Thoracic aorta (tissue), 2 donors: ENCODE measurements at regions not wholly inside any gene's neighbourhood (a gene's known extent, or its start where the extent isn't known, plus 50 kb on each side); places are given as distances from the start of the nearest gene placed in this dataset.

Experiments used
- ATAC-seq: fragments of 150-250 bp; one replicate; pipeline ENCODE4 v1.8.0; 2017; ENCODE audit warnings: low read depth; ENCODE audit not compliant: insufficient number of reproducible peaks, low FRiP score
- DNase-seq: peaks from one replicate; pipeline ENCODE4 v3.0.0-alpha.2; 2020; ENCODE audit warnings: low spot score
- H3K27ac ChIP-seq, 2 donors: fragments of 200-600 bp; sonication (generic); 1 replicate in 1 of 2; 2 replicates in 1 of 2; pipeline ENCODE4 v1.5.1; 2016; ENCODE audit warnings: mild to moderate bottlenecking in 2 of 2, moderate library complexity in 2 of 2
- H3K27me3 ChIP-seq: fragments of 200-600 bp; sonication (generic); replicated peaks from 2 replicates; pipeline ENCODE4 v1.6.0; 2016; ENCODE audit warnings: mild to moderate bottlenecking; ENCODE audit not compliant: insufficient read depth
- H3K36me3 ChIP-seq: fragments of 200-600 bp; sonication (generic); one replicate; pipeline ENCODE4 v1.5.1; 2016
- H3K4me1 ChIP-seq, 2 donors: fragments of 200-600 bp; sonication (generic); 1 replicate in 1 of 2; 2 replicates in 1 of 2; pipeline versions ENCODE4 v1.5.1 to v1.6.0; 2016; ENCODE audit warnings: low read depth in 2 of 2, mild to moderate bottlenecking in 1 of 2; ENCODE audit not compliant: control insufficient read depth in 1 of 2
- H3K4me3 ChIP-seq: fragments of 200-600 bp; sonication (generic); 2 replicates; pipeline ENCODE4 v1.5.1; 2016; ENCODE audit warnings: mild to moderate bottlenecking
- H3K9me3 ChIP-seq: fragments of 200-600 bp; sonication (generic); 2 replicates; pipeline ENCODE4 v1.5.1; 2016
- CTCF ChIP-seq: fragments of 200-600 bp; sonication (generic); IDR thresholded peaks from one replicate; pipeline ENCODE4 v1.5.1; 2019; ENCODE audit warnings: antibody characterized with exemption

DNA sequence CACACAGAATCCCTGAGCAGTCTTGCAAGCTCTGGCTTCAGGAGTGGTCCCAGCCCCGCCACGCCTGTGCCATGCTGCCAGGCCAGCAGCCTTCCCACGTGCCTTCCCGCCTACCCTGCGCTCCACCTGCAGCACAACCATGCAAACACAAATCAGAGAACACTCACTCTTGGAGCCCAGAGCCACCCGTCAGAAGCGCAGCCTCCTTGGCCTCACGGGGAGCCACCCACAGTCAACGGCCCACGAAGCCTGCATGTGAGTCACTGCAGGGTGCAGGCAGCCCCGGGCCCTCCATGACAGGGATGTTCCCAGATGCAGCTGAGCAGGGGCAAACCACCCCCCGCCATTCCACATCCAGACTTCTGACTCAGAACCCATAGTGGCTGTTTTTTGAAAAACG lies 217.0 kb downstream of the DLL1 start:
- Histone ChIP-seq H3K4me3 (no peak overlapping the region), H3K9me3 (peaks cover 5% of the 10 kb centered on the region), H3K27me3 (no peaks in the 10 kb centered on the region), H3K4me1 (no peaks in the 10 kb centered on the region), H3K27ac (no peak overlapping the region), H3K36me3 (no peaks in the 10 kb centered on the region)
- DNase-seq (no peak), ATAC-seq (no peak)
- no peak for TF ChIP-seq CTCF

DNA sequence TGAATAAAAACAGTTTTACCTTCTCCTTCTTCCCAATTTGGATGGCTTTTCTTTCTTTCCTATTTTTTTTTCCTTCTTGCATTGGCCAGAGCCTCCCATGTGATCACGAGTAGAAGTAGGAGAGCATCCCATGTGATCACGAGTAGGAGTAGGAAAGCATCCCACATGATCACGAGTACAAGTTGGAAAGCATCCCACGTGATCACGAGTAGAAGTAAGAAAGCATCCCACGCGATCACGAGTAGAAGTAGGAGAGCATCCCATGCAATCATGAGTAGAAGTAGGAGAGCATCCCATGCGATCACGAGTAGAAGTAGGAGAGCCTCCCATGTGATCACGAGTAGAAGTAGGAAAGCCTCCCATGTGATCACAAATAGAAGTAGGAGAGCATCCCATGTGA lies 218.6 kb downstream of the DLL1 start:
- H3K4me1 ChIP-seq: no peaks in the 10 kb centered on the region
- H3K27ac ChIP-seq: no peak overlapping the region
- TF ChIP-seq CTCF: no peak

GRCh38 chr6:170069611-170070010 lies 221.3 kb downstream of the DLL1 start:
- no peaks in the 10 kb centered on the region for H3K27me3 ChIP-seq
- TF ChIP-seq CTCF: no peak
- H3K36me3 ChIP-seq: no peaks in the 10 kb centered on the region
- ATAC-seq (no peak), DNase-seq (no peak)
- no peaks in the 10 kb centered on the region for H3K4me1 ChIP-seq
- H3K9me3 ChIP-seq: peaks cover 5% of the 10 kb centered on the region
- H3K27ac ChIP-seq: no peak overlapping the region
- H3K4me3 ChIP-seq: no peak overlapping the region

More for the DNA sequence above, 218.6 kb downstream of the DLL1 start:
- H3K4me3 ChIP-seq: no peak overlapping the region
- ATAC-seq (no peak), DNase-seq (no peak)
- H3K9me3 ChIP-seq: peaks cover 5% of the 10 kb centered on the region
- H3K36me3 ChIP-seq: no peaks in the 10 kb centered on the region
- H3K27me3 ChIP-seq: no peaks in the 10 kb centered on the region

- H3K27ac ChIP-seq: no peak overlapping the region
- ATAC-seq (no peak), DNase-seq (no peak)
- no peak for TF ChIP-seq CTCF
- no peaks in the 10 kb centered on the region for H3K27me3 ChIP-seq
- H3K4me1 ChIP-seq: no peaks in the 10 kb centered on the region
- peaks cover 5% of the 10 kb centered on the region for H3K9me3 ChIP-seq
- no peak overlapping the region for H3K4me3 ChIP-seq
- no peaks in the 10 kb centered on the region for H3K36me3 ChIP-seq
Measured at GRCh38 chr6:170068496-170068895, 222.4 kb downstream of the DLL1 start.

- no peak for ATAC-seq
- no peak for DNase-seq
- no peak for TF ChIP-seq CTCF
- Histone ChIP-seq H3K27ac (no peak overlapping the region), H3K4me1 (no peaks in the 10 kb centered on the region), H3K27me3 (no peaks in the 10 kb centered on the region), H3K9me3 (peaks cover 5% of the 10 kb centered on the region), H3K36me3 (no peaks in the 10 kb centered on the region), H3K4me3 (no peak overlapping the region)
Measured at GRCh38 chr6:170067923-170068360, 222.9 kb downstream of the DLL1 start.
